HEK293 (cell line): ENCODE measurements at regions not wholly inside any gene's neighbourhood (a gene's known extent, or its start where the extent isn't known, plus 50 kb on each side); places are given as distances from the start of the nearest gene placed in this dataset.

Experiments
- CTCF ChIA-PET: fragments of 350-600 bp; formaldehyde crosslinking; extraction: SDS; loops from one replicate; lab custom pipeline; 2021; ENCODE audit warnings: antibody characterized with exemption; lab: Yijun Ruan, JAX
- POLR2A ChIA-PET: fragments of 300-600 bp; formaldehyde crosslinking; extraction: SDS; loops from one replicate; lab custom pipeline; 2020; ENCODE audit warnings: antibody characterized with exemption, inconsistent platforms; lab: Yijun Ruan, JAX
- H3K27ac ChIP-seq: fragments of 200-500 bp; sonication (Bioruptor generic); 2 replicates; pipeline ENCODE4 v1.5.1; 2014; ENCODE audit warnings: low read depth, low read length, control low read depth, inconsistent platforms; ENCODE audit errors: extremely low read depth
- H3K36me3 ChIP-seq, 2 experiments: fragments of 200-500 bp in 1 of 2; sonication (Bioruptor generic) in 1 of 2; 1 replicate in 1 of 2; 2 replicates in 1 of 2; pipeline ENCODE4 v1.5.1; 2014 to 2017; ENCODE audit warnings: inconsistent platforms in 2 of 2, low read length in 2 of 2; ENCODE audit not compliant: control insufficient read depth in 2 of 2, insufficient read depth in 1 of 2
- H3K4me1 ChIP-seq: fragments of 200-500 bp; sonication (Bioruptor generic); 2 replicates; pipeline ENCODE4 v1.5.1; 2014; ENCODE audit warnings: mild to moderate bottlenecking, low read length, inconsistent platforms; ENCODE audit not compliant: control insufficient read depth, insufficient read depth
- H3K4me3 ChIP-seq: 2 replicates; pipeline ENCODE4 v1.5.1; 2011; ENCODE audit warnings: low read depth, mild to moderate bottlenecking, control low read depth, low read length, moderate library complexity
- H3K9me3 ChIP-seq: fragments of 200-500 bp; sonication (Bioruptor generic); 2 replicates; pipeline ENCODE4 v1.5.1; 2014; ENCODE audit warnings: low read depth, low read length, inconsistent platforms; ENCODE audit not compliant: control insufficient read depth, insufficient read depth
- GFI1B ChIP-seq: fragments of 450-650 bp; formaldehyde crosslinking; IDR thresholded peaks from 2 replicates; pipeline ENCODE4 v1.5.1; 2016; ENCODE audit warnings: missing biosample characterization, missing genetic modification characterization
- HOXD13 ChIP-seq: sonication (generic); formaldehyde crosslinking; IDR thresholded peaks from 2 replicates; pipeline ENCODE4 v1.8.0; 2022; ENCODE audit warnings: missing genetic modification reagents, borderline replicate concordance
- PATZ1 ChIP-seq: fragments of 450-650 bp; formaldehyde crosslinking; IDR thresholded peaks from 2 replicates; pipeline ENCODE4 v1.5.1; 2016; ENCODE audit warnings: missing biosample characterization, missing genetic modification characterization
- RBAK ChIP-seq: fragments of 450-650 bp; formaldehyde crosslinking; IDR thresholded peaks from 2 replicates; pipeline ENCODE4 v1.5.1; 2016; ENCODE audit warnings: missing biosample characterization, missing genetic modification characterization
- SALL2 ChIP-seq: fragments of 450-650 bp; formaldehyde crosslinking; IDR thresholded peaks from 2 replicates; pipeline ENCODE4 v1.5.0; 2017; ENCODE audit warnings: missing biosample characterization, mild to moderate bottlenecking, missing genetic modification characterization, borderline replicate concordance
- ZNF16 ChIP-seq: fragments of 450-650 bp; formaldehyde crosslinking; IDR thresholded peaks from 2 replicates; pipeline ENCODE4 v1.5.1; 2016; ENCODE audit warnings: low read depth, missing biosample characterization, missing genetic modification characterization
- ZNF19 ChIP-seq: fragments of 450-650 bp; formaldehyde crosslinking; IDR thresholded peaks from 2 replicates; pipeline ENCODE4; 2016; ENCODE audit warnings: missing biosample characterization, missing genetic modification characterization, low read depth
- ZNF239 ChIP-seq: fragments of 450-650 bp; formaldehyde crosslinking; IDR thresholded peaks from 2 replicates; pipeline ENCODE4 v1.5.1; 2016; ENCODE audit warnings: missing biosample characterization, missing genetic modification characterization
- ZNF423 ChIP-seq: fragments of 450-650 bp; formaldehyde crosslinking; IDR thresholded peaks from 2 replicates; pipeline ENCODE4 v1.5.1; 2016; ENCODE audit warnings: missing biosample characterization, missing genetic modification characterization
- ZNF473 ChIP-seq: fragments of 450-650 bp; formaldehyde crosslinking; IDR thresholded peaks from 2 replicates; pipeline ENCODE4 v1.5.1; 2017; ENCODE audit warnings: missing biosample characterization, missing genetic modification characterization
- ZNF561 ChIP-seq: fragments of 450-650 bp; IDR thresholded peaks from 2 replicates; pipeline ENCODE4 v1.5.1; 2018; ENCODE audit warnings: missing biosample characterization, missing genetic modification characterization, borderline replicate concordance
- ZNF626 ChIP-seq: fragments of 450-650 bp; sonication (Bioruptor Pico); formaldehyde crosslinking; IDR thresholded peaks from 2 replicates; pipeline ENCODE4 v1.5.1; 2018; ENCODE audit warnings: missing biosample characterization, missing genetic modification characterization, inconsistent platforms
- ZNF645 ChIP-seq: fragments of 450-650 bp; formaldehyde crosslinking; IDR thresholded peaks from 2 replicates; pipeline ENCODE4; 2016; ENCODE audit warnings: missing biosample characterization, missing genetic modification characterization
- ZNF658 ChIP-seq: fragments of 450-650 bp; formaldehyde crosslinking; IDR thresholded peaks from 2 replicates; pipeline ENCODE4; 2016; ENCODE audit warnings: missing biosample characterization, missing genetic modification characterization
- ZNF670 ChIP-seq: fragments of 450-650 bp; formaldehyde crosslinking; IDR thresholded peaks from 2 replicates; pipeline ENCODE4 v1.5.1; 2016; ENCODE audit warnings: missing biosample characterization, missing genetic modification characterization, low read depth
- ZNF791 ChIP-seq: fragments of 450-650 bp; formaldehyde crosslinking; IDR thresholded peaks from 2 replicates; pipeline ENCODE4 v1.5.1; 2016; ENCODE audit warnings: missing biosample characterization, missing genetic modification characterization
- TF ChIP-seq, protein P1 (sequence below): fragments of 450-650 bp; formaldehyde crosslinking; IDR thresholded peaks from 2 replicates; pipeline ENCODE4 v1.5.1; 2016; ENCODE audit warnings: missing biosample characterization, missing genetic modification characterization
- TF ChIP-seq, protein P2 (sequence below): fragments of 450-650 bp; formaldehyde crosslinking; IDR thresholded peaks from 2 replicates; pipeline ENCODE4 v1.5.1; 2017; ENCODE audit warnings: missing biosample characterization, missing genetic modification characterization

GRCh38 chr7:39888171-39888853 is 61.7 kb upstream of the CDK13 start (continued):
- TF ChIP-seq ZNF645 (tag by site-specific recombination) (no peak), PATZ1 (tag by site-specific recombination) (no peak), ZNF239 (tag by site-specific recombination) (no peak), ZNF626 (tag by site-specific recombination) (no peak), ZNF561 (tag by site-specific recombination) (no peak), ZNF670 (tag by site-specific recombination) (no peak), ZNF16 (tag by site-specific recombination) (no peak)

DNA sequence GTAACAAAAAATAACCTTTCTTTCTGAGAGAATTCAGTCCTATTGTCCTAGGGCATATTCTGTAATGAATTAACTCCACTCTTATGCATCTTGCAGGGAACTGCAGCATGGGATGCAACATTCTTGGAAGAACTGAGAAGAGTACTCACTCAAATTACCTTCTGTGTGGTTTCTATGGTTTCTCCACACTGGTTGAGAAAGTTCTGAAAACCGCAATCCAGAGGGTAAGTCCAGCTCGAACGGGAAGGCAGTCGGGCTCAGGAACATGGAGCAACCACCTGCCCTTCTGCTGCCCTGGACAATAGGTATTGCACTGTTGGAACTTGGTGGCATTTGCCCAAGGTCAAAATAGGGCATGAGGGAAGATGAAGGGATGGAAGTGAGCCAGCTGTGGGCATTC is 59.6 kb upstream of the CDK13 start:
- Histone ChIP-seq H3K4me1 (no peaks in the 10 kb centered on the region), H3K4me3 (no peak overlapping the region), H3K27ac (no peak overlapping the region), H3K36me3 (no peaks in the 10 kb centered on the region), H3K9me3 (no peaks in the 10 kb centered on the region)
- ChIA-PET CTCF (no interaction called here), POLR2A (no interaction called here)
- TF ChIP-seq HOXD13 (CRISPR knock-in tag) (no peak), ZNF791 (tag by site-specific recombination) (no peak), ZNF423 (no peak), SALL2 (tag by site-specific recombination) (no peak), ZNF658 (tag by site-specific recombination) (no peak), RBAK (no peak), GFI1B (tag by site-specific recombination) (no peak), ZNF19 (tag by site-specific recombination) (no peak), ZNF473 (tag by site-specific recombination) (no peak)
- TF ChIP-seq, protein P1, sequence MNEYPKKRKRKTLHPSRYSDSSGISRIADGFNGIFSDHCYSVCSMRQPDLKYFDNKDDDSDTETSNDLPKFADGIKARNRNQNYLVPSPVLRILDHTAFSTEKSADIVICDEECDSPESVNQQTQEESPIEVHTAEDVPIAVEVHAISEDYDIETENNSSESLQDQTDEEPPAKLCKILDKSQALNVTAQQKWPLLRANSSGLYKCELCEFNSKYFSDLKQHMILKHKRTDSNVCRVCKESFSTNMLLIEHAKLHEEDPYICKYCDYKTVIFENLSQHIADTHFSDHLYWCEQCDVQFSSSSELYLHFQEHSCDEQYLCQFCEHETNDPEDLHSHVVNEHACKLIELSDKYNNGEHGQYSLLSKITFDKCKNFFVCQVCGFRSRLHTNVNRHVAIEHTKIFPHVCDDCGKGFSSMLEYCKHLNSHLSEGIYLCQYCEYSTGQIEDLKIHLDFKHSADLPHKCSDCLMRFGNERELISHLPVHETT, result no peak
- TF ChIP-seq, protein P2, sequence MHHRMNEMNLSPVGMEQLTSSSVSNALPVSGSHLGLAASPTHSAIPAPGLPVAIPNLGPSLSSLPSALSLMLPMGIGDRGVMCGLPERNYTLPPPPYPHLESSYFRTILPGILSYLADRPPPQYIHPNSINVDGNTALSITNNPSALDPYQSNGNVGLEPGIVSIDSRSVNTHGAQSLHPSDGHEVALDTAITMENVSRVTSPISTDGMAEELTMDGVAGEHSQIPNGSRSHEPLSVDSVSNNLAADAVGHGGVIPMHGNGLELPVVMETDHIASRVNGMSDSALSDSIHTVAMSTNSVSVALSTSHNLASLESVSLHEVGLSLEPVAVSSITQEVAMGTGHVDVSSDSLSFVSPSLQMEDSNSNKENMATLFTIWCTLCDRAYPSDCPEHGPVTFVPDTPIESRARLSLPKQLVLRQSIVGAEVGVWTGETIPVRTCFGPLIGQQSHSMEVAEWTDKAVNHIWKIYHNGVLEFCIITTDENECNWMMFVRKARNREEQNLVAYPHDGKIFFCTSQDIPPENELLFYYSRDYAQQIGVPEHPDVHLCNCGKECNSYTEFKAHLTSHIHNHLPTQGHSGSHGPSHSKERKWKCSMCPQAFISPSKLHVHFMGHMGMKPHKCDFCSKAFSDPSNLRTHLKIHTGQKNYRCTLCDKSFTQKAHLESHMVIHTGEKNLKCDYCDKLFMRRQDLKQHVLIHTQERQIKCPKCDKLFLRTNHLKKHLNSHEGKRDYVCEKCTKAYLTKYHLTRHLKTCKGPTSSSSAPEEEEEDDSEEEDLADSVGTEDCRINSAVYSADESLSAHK (tag by site-specific recombination), result no peak
